ENCODE measurements at regions not wholly inside any gene's neighbourhood (a gene's known extent, or its start where the extent isn't known, plus 50 kb on each side); places are given as distances from the start of the nearest gene placed in this dataset.

GRCh38 chr12:127941332-127941731 lies 325.6 kb upstream of the TMEM132C start:
- DNase-seq (ENCODE audit: low read depth in 1 of 2, low spot score in 2 of 2) (no peak), FAIRE-seq (no peak)
- Histone ChIP-seq H2BK5ac (ENCODE audit: low read depth, low read length) (no peak overlapping the region), H4K5ac (ENCODE audit: insufficient read length, low read depth, low read length) (no peak overlapping the region), H3K18ac (ENCODE audit: extremely low read depth, low read length) (no peak overlapping the region), H3K79me1 (ENCODE audit: low read depth, low read length) (no peaks in the 10 kb centered on the region), H4K8ac (ENCODE audit: extremely low read depth, insufficient read depth, low read length) (no peak overlapping the region), H3K27me3 (replicated peaks in 1 of 4; ENCODE audit: control insufficient read depth in 3 of 4, extremely low read depth in 1 of 4, insufficient read depth in 3 of 4, low read length in 3 of 4) (no peaks in the 10 kb centered on the region), H3K23me2 (ENCODE audit: low read depth, low read length) (no peaks in the 10 kb centered on the region), H3K14ac (ENCODE audit: insufficient read length) (no peak overlapping the region), H3K56ac (replicated peaks; ENCODE audit: insufficient read length, low read depth, low read length) (no peak overlapping the region), H2BK15ac (ENCODE audit: low read length) (no peak overlapping the region), H3K4me1 (replicated peaks in 1 of 4; ENCODE audit: control insufficient read depth in 3 of 4, insufficient read depth in 4 of 4, low read length in 3 of 4) (no peaks in the 10 kb centered on the region), H3K79me2 (ENCODE audit: control insufficient read depth in 1 of 2, insufficient read depth in 2 of 2, low read length in 2 of 2) (no peaks in the 10 kb centered on the region), H2BK12ac (ENCODE audit: low read depth, low read length) (no peak overlapping the region), H3K9me3 (ENCODE audit: insufficient read depth in 2 of 2, low read depth in 1 of 2, low read length in 1 of 2) (no peaks in the 10 kb centered on the region), H3K23ac (ENCODE audit: insufficient read length) (no peak overlapping the region), H2BK20ac (ENCODE audit: low read length) (no peak overlapping the region), H3K4ac (replicated peaks; ENCODE audit: insufficient read length, low read depth, low read length) (no peak overlapping the region), H3K9ac (replicated peaks in 1 of 4; ENCODE audit: extremely low read depth in 1 of 4, low read depth in 3 of 4, low read length in 3 of 4) (no peak overlapping the region), H2AK5ac (ENCODE audit: low read depth, low read length) (no peak overlapping the region), H2AFZ (ENCODE audit: low read length) (no peak overlapping the region), H4K20me1 (replicated peaks in 1 of 2; ENCODE audit: control insufficient read depth in 1 of 2, insufficient read depth in 2 of 2, low read length in 2 of 2) (no peaks in the 10 kb centered on the region), H2BK120ac (replicated peaks; ENCODE audit: low read depth, low read length) (no peak overlapping the region), H3K4me2 (ENCODE audit: insufficient read depth in 1 of 2, low read depth in 2 of 2, low read length in 2 of 2) (no peak overlapping the region), H3K36me3 (ENCODE audit: control insufficient read depth in 2 of 4, insufficient read depth in 4 of 4, low read length in 3 of 4) (no peaks in the 10 kb centered on the region), H3K4me3 (ENCODE audit: extremely low read depth in 1 of 4, insufficient read depth in 2 of 4, low read depth in 3 of 4, low read length in 4 of 4) (no peak overlapping the region), H3K27ac (ENCODE audit: low read depth, low read length) (no peak overlapping the region), H4K91ac (replicated peaks; ENCODE audit: insufficient read length, low read length) (no peak overlapping the region)
- CTCF ChIA-PET (ENCODE audit: partially characterized antibody): no interaction called here
- 80% methylated on average over 3 of the region's 3 CpGs; no CpG with 5 or more reads in 1 of the 2 experiments for WGBS, 2 experiments (ENCODE audit: extremely low coverage in 1 of 2, insufficient coverage in 1 of 2, insufficient read length in 1 of 2, insufficient replicate concordance in 2 of 2, low coverage in 1 of 2, low lambda C conversion rate in 2 of 2, missing lambda C conversion rate in 1 of 2)
- POLR2A ChIA-PET (ENCODE audit: partially characterized antibody): no interaction called here
- no peak for TF ChIP-seq POU5F1 (IDR thresholded peaks at IDR 0.05; ENCODE audit: low read depth, low read length)
- no peak for TF ChIP-seq MAX (IDR thresholded peaks at IDR 0.05)
- no peak for TF ChIP-seq EGR1 (IDR thresholded peaks at IDR 0.05; ENCODE audit: borderline replicate concordance, low read depth, low read length)
- TF ChIP-seq KDM1A (IDR thresholded peaks at IDR 0.05; ENCODE audit: borderline replicate concordance, low read length): no peak
- TF ChIP-seq USF2 (IDR thresholded peaks at IDR 0.05; ENCODE audit: low read length): no peak
